ENCODE measurements at regions not wholly inside any gene's neighbourhood (a gene's known extent, or its start where the extent isn't known, plus 50 kb on each side); places are given as distances from the start of the nearest gene placed in this dataset.
A peak's percentile ranks its signal among the peaks of the same experiment; 100 is the strongest.

DNA sequence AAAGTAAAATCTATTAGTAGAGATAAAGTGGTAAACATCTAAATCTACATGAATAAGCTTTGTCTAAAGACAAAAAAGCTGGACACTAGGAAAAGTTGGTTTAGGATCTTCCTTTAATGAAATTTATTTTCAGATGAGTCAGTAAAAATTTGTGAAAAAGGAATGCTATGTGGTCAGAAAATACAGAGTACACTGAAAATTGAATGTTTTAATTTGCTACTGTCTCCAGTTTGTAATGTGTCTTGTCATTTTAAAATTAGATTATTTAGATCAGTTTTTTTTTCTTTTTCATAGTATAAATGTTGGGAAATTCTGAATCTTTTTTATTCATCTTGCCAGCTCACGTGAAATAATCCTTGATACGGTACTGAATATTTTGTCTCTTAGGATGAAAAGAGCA is 56.9 kb downstream of the SLITRK6 start:
- no peak for DNase-seq (ENCODE audit: low read depth, low spot score)
- in situ Hi-C loops (cut with HindIII; ENCODE audit: low pct_unique_long_range_greater_than_20kb, low sequenced_read_pairs) = no loop called here

DNA sequence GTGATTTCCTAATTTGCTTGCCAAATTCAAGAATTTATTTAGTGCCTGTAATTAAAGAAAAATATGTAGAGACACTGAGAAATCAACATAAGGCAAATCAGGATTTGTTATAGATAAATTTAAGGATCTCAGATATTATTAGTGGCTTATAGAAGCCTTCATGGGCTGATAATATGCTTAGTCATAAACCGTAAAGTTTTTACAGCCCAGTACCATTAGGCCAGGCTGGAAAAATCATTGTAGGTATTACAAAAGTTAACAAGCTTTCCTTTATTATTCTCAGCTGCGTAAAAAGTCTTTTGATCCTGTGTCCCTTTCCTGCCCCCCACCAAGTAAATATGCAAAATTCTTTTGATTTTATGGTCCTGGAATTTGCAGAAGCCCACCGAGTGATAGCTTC is 58.2 kb downstream of the SLITRK6 start:
- in situ Hi-C loops (cut with HindIII; ENCODE audit: low pct_unique_long_range_greater_than_20kb, low sequenced_read_pairs) = no loop called here
- no peak for DNase-seq (ENCODE audit: low read depth, low spot score)

GRCh38 chr13:85738696-85739320 is 60.4 kb downstream of the SLITRK6 start:
- no peak for DNase-seq (ENCODE audit: low read depth, low spot score)
- in situ Hi-C loops (cut with HindIII; ENCODE audit: low pct_unique_long_range_greater_than_20kb, low sequenced_read_pairs) = no loop called here

DNA sequence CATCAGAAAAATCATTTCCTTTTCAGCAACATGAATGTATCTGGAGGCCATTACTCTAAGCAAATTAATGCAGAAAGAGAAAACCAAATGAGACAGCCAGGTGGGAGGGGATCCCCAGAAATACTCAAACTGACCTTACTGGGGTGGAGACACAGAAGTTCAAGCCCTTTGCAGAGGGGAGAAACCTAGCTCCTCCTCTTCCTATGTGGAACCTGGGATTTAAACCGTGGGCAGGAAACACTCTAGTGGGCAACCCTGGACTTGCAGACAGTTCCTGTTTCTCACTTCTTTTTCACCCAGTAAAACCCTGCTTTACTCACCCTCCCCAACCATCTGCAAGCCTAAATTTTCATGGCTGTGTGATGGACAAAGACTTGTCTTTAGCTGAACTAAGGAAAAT is 61.3 kb downstream of the SLITRK6 start:
- no peak for DNase-seq (ENCODE audit: low read depth, low spot score)
- in situ Hi-C loops (cut with HindIII; ENCODE audit: low pct_unique_long_range_greater_than_20kb, low sequenced_read_pairs) = no loop called here

- in situ Hi-C loops (cut with HindIII; ENCODE audit: low pct_unique_long_range_greater_than_20kb, low sequenced_read_pairs) = no loop called here
- no peak for DNase-seq (ENCODE audit: low read depth, low spot score)
These were observed 69.9 kb downstream of the SLITRK6 start for GRCh38 chr13:85729296-85729695.

DNA sequence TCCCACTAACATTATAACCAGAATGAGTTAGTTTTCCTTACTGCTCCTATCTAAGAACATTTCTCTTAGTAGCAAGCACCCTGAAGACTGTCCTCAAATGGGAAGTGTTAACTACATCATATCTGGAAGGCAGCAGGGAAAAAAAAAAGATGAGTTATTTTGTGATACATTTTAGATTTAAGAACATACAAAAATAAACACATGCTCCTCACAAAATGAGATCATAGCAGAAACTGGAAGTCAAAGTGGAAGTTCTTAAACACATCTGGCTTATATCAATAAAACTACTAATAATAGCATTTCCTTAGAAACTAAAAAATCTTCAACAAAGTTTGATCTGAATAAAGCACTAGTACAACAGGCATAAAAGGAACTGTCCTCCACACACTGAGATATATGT is 70.4 kb downstream of the SLITRK6 start:
- DNase-seq (ENCODE audit: low read depth, low spot score) = no peak
- in situ Hi-C loops (cut with HindIII; ENCODE audit: low pct_unique_long_range_greater_than_20kb, low sequenced_read_pairs) = no loop called here

- in situ Hi-C loops (cut with HindIII; ENCODE audit: low pct_unique_long_range_greater_than_20kb, low sequenced_read_pairs) = no loop called here
- no peak for DNase-seq (ENCODE audit: low read depth, low spot score)
These were observed 73.8 kb downstream of the SLITRK6 start for GRCh38 chr13:85725433-85725832.

DNA sequence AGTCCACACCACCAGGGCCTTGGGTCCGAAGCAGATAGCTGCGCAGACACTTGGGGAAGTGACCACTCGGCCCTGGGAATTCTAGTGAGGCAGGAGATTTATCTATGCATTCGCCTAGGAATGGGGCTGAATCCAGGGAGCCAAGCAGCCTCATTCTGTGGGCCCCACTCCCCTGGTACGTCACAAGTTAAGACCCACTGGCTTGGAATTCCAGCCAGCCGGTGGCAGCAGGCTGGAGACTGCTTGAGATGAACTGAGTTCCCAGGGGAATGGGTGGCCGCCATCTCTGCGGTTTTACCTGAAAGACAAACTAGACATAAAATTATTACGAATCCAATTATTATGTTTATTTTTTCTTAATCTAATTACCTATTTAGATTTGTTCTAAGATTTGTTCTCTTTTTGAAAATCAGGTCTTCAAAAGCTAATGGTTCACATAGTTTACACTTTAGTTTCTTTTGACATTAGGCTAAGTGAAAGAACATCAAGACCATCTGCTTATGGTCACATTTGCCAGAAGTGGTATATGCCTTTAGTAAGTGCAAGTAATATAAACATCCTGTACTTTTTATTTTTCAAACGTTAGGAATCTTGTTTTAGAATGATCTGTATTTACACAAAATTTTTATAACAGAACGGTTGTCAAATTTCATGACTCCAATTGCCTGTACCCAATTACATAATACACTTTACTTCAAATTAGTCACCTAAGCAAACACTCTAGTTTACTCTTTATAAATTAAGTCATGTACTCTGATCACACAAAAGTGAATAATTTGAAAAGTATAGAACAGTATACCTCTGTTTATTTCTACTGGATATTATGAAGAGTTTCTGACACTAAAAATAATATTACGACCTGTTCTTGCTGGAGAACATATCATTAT is 74.4 kb downstream of the SLITRK6 start:
- in situ Hi-C loops (cut with HindIII; ENCODE audit: low pct_unique_long_range_greater_than_20kb, low sequenced_read_pairs) = no loop called here
- no peak for DNase-seq (ENCODE audit: low read depth, low spot score)

GRCh38 chr13:85719749-85720148 is 79.5 kb downstream of the SLITRK6 start:
- no peak for DNase-seq (ENCODE audit: low read depth, low spot score)
- in situ Hi-C loops (cut with HindIII; ENCODE audit: low pct_unique_long_range_greater_than_20kb, low sequenced_read_pairs) = no loop called here

DNA sequence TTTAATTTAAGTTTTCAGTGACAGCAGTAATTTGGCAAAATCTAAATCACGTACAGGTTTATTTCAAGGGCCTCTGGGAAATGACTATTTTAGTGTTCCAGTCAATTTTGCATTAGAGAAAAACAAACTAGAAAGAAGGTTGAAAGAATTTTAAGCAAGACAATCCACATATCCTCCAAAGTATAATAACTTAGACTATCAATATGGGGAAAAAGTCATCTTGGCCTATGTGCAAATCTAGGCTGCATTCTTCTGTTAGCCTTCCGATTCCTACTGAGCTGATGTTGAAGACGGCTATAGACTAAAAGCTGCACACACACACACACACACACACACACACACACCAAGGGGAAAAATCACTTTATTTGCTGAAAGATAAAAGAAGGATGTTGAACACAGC is 81.3 kb downstream of the SLITRK6 start:
- in situ Hi-C loops (cut with HindIII; ENCODE audit: low pct_unique_long_range_greater_than_20kb, low sequenced_read_pairs) = no loop called here

GRCh38 chr13:85710545-85710944 is 88.7 kb downstream of the SLITRK6 start:
- in situ Hi-C loops (cut with HindIII; ENCODE audit: low pct_unique_long_range_greater_than_20kb, low sequenced_read_pairs) = no loop called here
- no peak for DNase-seq (ENCODE audit: low read depth, low spot score)

More for the DNA sequence above, 81.3 kb downstream of the SLITRK6 start:
- no peak for DNase-seq (ENCODE audit: low read depth, low spot score)

DNA sequence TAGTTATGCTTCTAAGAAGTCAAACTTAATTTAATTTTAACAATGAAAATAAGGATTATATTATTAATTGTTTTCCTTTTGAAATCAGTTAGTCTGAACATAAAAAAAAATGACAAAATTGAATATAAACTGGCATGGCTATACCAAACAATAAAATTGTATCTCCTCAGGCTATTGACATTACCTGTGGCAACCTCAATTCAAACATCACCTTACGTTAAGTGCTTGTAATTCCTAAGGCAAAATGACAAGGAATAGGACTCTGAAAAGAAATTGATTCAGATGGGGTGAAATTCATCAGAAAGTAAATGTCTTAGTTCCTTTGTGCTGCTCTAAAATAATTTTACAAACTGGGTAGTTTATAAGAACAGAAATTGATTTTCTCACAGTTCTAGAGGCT is 89.5 kb downstream of the SLITRK6 start:
- in situ Hi-C loops (cut with HindIII; ENCODE audit: low pct_unique_long_range_greater_than_20kb, low sequenced_read_pairs) = no loop called here

DNA sequence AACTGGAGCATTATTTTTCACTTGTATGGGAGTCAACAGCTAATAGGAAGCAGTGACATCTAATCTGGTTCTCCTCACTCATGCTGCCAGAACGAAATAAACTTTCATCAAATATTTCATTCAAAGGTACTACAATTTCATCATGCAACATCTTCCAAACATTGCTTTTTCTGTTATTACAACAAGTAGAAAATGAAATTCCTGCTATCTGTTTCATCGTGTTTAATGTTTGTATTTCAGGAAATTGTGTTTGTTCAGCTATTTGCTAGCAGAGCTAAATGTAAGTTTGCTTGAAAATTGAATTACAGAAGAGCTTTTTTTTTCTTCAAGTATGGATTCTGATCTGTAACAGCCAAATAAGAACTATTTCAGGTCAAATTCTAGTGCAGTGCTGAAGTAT is 90.1 kb downstream of the SLITRK6 start:
- no peak for DNase-seq (ENCODE audit: low read depth, low spot score)
- in situ Hi-C loops (cut with HindIII; ENCODE audit: low pct_unique_long_range_greater_than_20kb, low sequenced_read_pairs) = no loop called here

More for the DNA sequence above, 89.5 kb downstream of the SLITRK6 start:
- DNase-seq (ENCODE audit: low read depth, low spot score) = no peak

GRCh38 chr13:85700906-85701305 is 98.3 kb downstream of the SLITRK6 start:
- no peak for DNase-seq (ENCODE audit: low read depth, low spot score)
- in situ Hi-C loops (cut with HindIII; ENCODE audit: low pct_unique_long_range_greater_than_20kb, low sequenced_read_pairs) = no loop called here

- in situ Hi-C loops (cut with HindIII; ENCODE audit: low pct_unique_long_range_greater_than_20kb, low sequenced_read_pairs) = no loop called here
- DNase-seq (ENCODE audit: low read depth, low spot score) = no peak
These were observed 101.0 kb downstream of the SLITRK6 start for GRCh38 chr13:85698256-85698655.

DNA sequence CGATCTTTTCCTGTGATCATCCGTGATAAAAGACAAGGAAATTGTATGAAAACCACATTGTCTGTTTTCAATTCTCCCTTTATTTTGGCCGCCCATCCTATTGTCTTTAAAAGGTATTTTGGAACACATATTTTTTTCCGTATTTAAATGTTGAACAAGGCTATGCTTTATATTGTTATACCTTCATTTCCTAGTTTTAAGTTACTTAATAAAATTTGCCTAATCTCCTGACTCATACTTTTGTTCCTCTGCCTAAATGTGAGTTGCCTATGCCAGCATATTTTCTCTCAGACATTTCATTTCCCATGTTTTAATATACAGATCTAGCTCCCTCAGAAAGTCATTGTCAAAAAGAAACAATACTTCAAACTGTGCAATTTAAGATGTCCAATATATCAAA is 104.2 kb downstream of the SLITRK6 start:
- in situ Hi-C loops (cut with HindIII; ENCODE audit: low pct_unique_long_range_greater_than_20kb, low sequenced_read_pairs) = no loop called here
- DNase-seq (ENCODE audit: low read depth, low spot score) = no peak

DNA sequence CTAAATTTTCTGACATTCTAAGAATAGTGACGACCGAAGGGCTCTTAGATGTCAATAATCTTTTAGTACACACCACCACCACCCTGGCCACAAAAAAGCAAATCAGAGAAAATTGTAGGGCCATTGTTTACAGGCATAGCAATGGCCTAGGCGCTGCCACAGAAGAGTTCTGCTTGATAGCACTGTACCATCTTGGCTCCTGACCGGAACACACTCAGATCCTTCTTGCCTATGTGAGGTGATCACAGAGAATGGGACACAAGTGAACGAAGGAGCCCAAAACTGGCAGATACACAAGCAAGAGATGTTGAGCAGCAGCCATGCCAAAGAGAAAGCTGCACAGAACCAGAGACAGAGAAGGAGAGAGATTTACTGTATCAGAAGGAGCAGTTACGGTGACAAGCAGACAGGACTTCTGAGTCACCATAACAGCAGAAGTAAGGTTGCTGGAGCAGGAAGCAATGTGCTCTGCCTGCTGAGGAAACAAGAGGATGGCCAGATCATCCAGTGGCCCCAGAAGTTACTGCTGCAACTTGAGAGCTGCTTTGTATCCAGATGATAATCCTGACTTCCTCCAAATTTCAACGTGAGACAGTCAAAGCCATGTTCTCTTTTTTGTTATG is 105.2 kb downstream of the SLITRK6 start:
- in situ Hi-C loops (cut with HindIII; ENCODE audit: low pct_unique_long_range_greater_than_20kb, low sequenced_read_pairs) = no loop called here
- DNase-seq (ENCODE audit: low read depth, low spot score) = peak; percentile 11

DNA sequence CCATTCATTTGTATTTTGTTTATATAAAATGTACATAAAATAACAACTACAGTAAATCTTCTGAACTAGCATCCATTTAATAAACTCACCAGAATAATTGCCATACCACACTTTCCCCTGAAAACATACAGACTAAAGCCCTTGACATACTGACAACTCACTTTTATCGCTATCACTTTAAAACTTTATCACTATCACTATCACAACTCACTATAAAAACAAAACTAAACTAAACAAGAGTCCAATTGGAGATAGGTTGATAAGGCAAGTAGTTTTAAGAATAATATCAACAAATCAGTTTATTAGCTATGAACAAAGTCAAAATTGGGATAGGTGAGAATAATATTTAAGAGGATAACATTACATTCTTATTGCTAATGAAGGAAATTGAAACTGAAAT is 108.9 kb downstream of the SLITRK6 start:
- in situ Hi-C loops (cut with HindIII; ENCODE audit: low pct_unique_long_range_greater_than_20kb, low sequenced_read_pairs) = no loop called here
- no peak for DNase-seq (ENCODE audit: low read depth, low spot score)

GRCh38 chr13:85685436-85685835 is 113.8 kb downstream of the SLITRK6 start:
- DNase-seq (ENCODE audit: low read depth, low spot score) = no peak
- in situ Hi-C loops (cut with HindIII; ENCODE audit: low pct_unique_long_range_greater_than_20kb, low sequenced_read_pairs) = no loop called here

Data from SK-MEL-5 (cell line).